CD4-positive, alpha-beta T cell (primary cell): ENCODE measurements at regions not wholly inside any gene's neighbourhood (a gene's known extent, or its start where the extent isn't known, plus 50 kb on each side); places are given as distances from the start of the nearest gene placed in this dataset.
A peak's percentile ranks its signal among the peaks of the same experiment; 100 is the strongest.

Experiments used
- ATAC-seq: fragments of 200-7000 bp; cut with Tn5 transposase; one replicate; pipeline ENCODE4 v1.10.0; 2022; ENCODE audit warnings: mild to moderate bottlenecking; ENCODE audit not compliant: poor library complexity
- CTCF ChIA-PET: fragments of 350-600 bp; sonication (Branson Sonifier 250); formaldehyde crosslinking; loops from one replicate; lab custom pipeline; 2021; ENCODE audit warnings: antibody characterized with exemption, inconsistent platforms; lab: Charles Lee
- POLR2A ChIA-PET: fragments of 350-600 bp; sonication (Branson Sonifier 250); formaldehyde crosslinking; loops from one replicate; lab custom pipeline; 2021; ENCODE audit warnings: antibody characterized with exemption, inconsistent platforms; lab: Charles Lee
- DNase-seq, 14 experiments: peaks; one replicate each; pipeline ENCODE4 v3.0.0-alpha.2; 2013 to 2020; ENCODE audit warnings: mixed read lengths in 2 of 14
- H3K27ac ChIP-seq, 2 donors: one replicate each; pipeline versions ENCODE4 v1.5.1 to v1.7.0; 2013; ENCODE audit warnings: low read length in 2 of 2, low read depth in 1 of 2, mild to moderate bottlenecking in 1 of 2
- H3K27me3 ChIP-seq, 2 experiments: 1 replicate in 1 of 2; 2 replicates in 1 of 2; pipeline versions ENCODE4 v1.6.1 to v1.7.0; 2013; ENCODE audit warnings: low read length in 2 of 2, control low read depth in 1 of 2, mild to moderate bottlenecking in 1 of 2, moderate library complexity in 1 of 2; ENCODE audit not compliant: insufficient read depth in 2 of 2, control insufficient read depth in 1 of 2
- H3K36me3 ChIP-seq: one replicate; pipeline ENCODE4 v1.6.1; 2013; ENCODE audit warnings: low read length, control low read depth; ENCODE audit not compliant: insufficient read depth
- H3K4me1 ChIP-seq: one replicate; pipeline ENCODE4 v1.6.1; 2013; ENCODE audit warnings: low read length, control low read depth; ENCODE audit not compliant: insufficient read depth
- H3K4me3 ChIP-seq: one replicate; pipeline ENCODE4 v1.5.1; 2013; ENCODE audit warnings: mild to moderate bottlenecking, low read length, moderate library complexity
- H3K9me3 ChIP-seq, 2 experiments: 1 replicate in 1 of 2; 2 replicates in 1 of 2; pipeline versions ENCODE4 v1.6.1 to v1.7.0; 2013; ENCODE audit warnings: low read length in 2 of 2, mild to moderate bottlenecking in 2 of 2, control low read depth in 1 of 2, moderate library complexity in 1 of 2; ENCODE audit not compliant: control insufficient read depth in 1 of 2, insufficient read depth in 1 of 2
- H3K27ac Mint-ChIP-seq: one replicate; pipeline ENCODE4 v1.8.0; 2020; ENCODE audit warnings: mixed read lengths
- H3K27me3 Mint-ChIP-seq: one replicate; pipeline ENCODE4 v1.8.0; 2021; ENCODE audit warnings: mixed read lengths
- H3K36me3 Mint-ChIP-seq: one replicate; pipeline ENCODE4 v1.8.0; 2021; ENCODE audit warnings: low read depth, mixed read lengths
- H3K4me1 Mint-ChIP-seq: one replicate; pipeline ENCODE4 v1.8.0; 2021; ENCODE audit warnings: low read depth, mixed read lengths
- H3K4me3 Mint-ChIP-seq: one replicate; pipeline ENCODE4 v1.8.0; 2020; ENCODE audit warnings: mild to moderate bottlenecking, mixed read lengths
- H3K9me3 Mint-ChIP-seq: one replicate; pipeline ENCODE4 v1.8.0; 2020; ENCODE audit warnings: mixed read lengths
- CTCF ChIP-seq: fragments of 200-600 bp; IDR thresholded peaks from one replicate; pipeline ENCODE4 v1.8.0; 2022; ENCODE audit warnings: antibody characterized with exemption, mild to moderate bottlenecking
- intact Hi-C, 2 experiments: fragments of 100-400 bp; cut with DNase I in 1 of 2; cut with micrococcal nuclease in 1 of 2; formaldehyde crosslinking; loops; one replicate each; pipeline versions ENCODE4 v1.15.1 to v1.9.0; 2023 to 2025; cut with DNase I, micrococcal nuclease

DNA sequence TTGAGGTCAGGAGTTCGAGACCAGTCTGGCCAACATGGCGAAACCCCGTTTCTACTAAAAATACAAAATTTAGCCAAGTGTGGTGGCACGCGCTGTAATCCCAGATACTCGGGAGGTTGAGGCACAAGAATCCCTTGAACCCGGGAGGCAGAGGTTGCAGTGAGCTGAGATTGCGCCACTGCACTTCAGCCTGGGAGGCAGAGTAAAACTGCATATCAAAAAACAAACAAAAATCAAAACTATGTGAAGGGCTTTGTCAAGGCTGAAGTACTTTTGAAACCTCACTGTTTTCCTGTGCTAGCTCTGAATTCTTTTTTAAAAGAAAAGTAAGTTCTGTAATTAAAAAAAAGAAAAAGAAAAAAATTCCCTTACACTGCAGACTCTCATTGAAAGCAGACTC lies 65.1 kb upstream of the KLF4 start:
- Histone ChIP-seq H3K27me3 (no peaks in the 10 kb centered on the region), H3K4me3 (no peak overlapping the region), H3K9me3 (no peaks in the 10 kb centered on the region), H3K4me1 (no peaks in the 10 kb centered on the region), H3K27ac (no peak overlapping the region), H3K36me3 (no peaks in the 10 kb centered on the region)
- Mint-ChIP-seq H3K27me3 (no peaks in the 10 kb centered on the region), H3K36me3 (no peaks in the 10 kb centered on the region), H3K27ac (no peak overlapping the region), H3K4me3 (no peak overlapping the region), H3K4me1 (no peaks in the 10 kb centered on the region), H3K9me3 (no peaks in the 10 kb centered on the region)
- ChIA-PET POLR2A (no interaction called here), CTCF (interaction anchor here (1.3 kb wide), 1 partner anchor 9 kb away, joined by 3 read pairs; no protein-coding TSS in a partner anchor)
- ATAC-seq: no peak
- TF ChIP-seq CTCF: no peak
- intact Hi-C loops: no loop called here
- DNase-seq: no peak

DNA sequence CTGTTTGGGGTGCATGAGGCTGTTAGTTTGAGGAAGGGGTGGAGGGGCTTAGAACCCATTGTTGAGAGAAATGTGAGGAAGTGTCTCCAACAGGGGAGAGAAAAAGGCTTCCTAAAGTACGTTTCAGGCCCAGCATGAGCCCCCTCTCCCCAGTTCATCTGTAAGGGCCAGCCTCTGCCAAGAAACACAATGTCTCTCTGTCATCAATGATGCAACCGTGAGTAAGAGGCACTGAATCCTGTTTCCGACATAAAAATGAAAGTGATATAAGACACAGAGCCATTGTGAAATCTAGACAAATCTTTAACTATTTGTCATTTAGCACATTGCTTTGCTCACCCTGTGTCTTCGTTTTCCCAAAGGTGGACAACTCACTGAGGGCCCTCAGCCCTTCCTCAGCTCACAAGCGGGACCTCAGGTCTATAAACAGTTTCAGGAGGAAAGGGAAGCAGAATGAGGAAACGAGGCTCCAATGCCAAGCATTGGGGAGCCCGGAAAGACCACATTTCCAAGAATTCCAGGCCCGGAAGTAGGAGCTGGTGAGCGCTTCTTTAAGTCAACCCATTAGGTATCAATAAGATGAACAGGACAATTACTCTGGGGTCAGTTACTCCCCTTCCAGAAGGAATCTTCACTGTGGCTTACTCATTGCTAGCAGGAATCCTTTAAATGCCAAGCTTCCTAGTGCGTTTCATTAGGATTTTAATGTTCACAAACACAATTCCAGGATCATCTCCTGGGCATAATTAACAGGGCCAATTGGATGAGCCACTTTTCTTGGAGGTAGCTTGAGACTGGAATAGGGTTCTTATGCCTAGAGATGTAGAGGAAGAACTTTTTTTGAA lies 59.0 kb upstream of the KLF4 start:
- CTCF ChIA-PET: no interaction called here
- no peak for TF ChIP-seq CTCF
- no peak overlapping the region for H3K4me3 Mint-ChIP-seq
- no peaks in the 10 kb centered on the region for H3K36me3 ChIP-seq
- H3K36me3 Mint-ChIP-seq: no peaks in the 10 kb centered on the region
- H3K9me3 ChIP-seq: no peaks in the 10 kb centered on the region
- H3K9me3 Mint-ChIP-seq: no peaks in the 10 kb centered on the region
- H3K4me3 ChIP-seq: no peak overlapping the region
- H3K4me1 Mint-ChIP-seq: no peaks in the 10 kb centered on the region
- no peaks in the 10 kb centered on the region for H3K27me3 ChIP-seq
- ATAC-seq (no peak), DNase-seq (peak in 3 of 14 experiments; percentile 19 to 62 (median 53))
- H3K27ac Mint-ChIP-seq: no peak overlapping the region
- H3K27ac ChIP-seq: no peak overlapping the region
- no peaks in the 10 kb centered on the region for H3K4me1 ChIP-seq
- peaks cover 5% of the 10 kb centered on the region for H3K27me3 Mint-ChIP-seq
- intact Hi-C loops: no loop called here
- POLR2A ChIA-PET: no interaction called here

- DNase-seq: no peak
- no peaks in the 10 kb centered on the region for H3K9me3 ChIP-seq
- H3K27ac ChIP-seq: no peak overlapping the region
- no peaks in the 10 kb centered on the region for H3K27me3 ChIP-seq
- TF ChIP-seq CTCF: no peak
- H3K36me3 ChIP-seq: no peaks in the 10 kb centered on the region
- intact Hi-C loops: no loop called here
- no peaks in the 10 kb centered on the region for H3K4me1 Mint-ChIP-seq
- no peaks in the 10 kb centered on the region for H3K36me3 Mint-ChIP-seq
- ATAC-seq: no peak
- peaks cover 5% of the 10 kb centered on the region for H3K27me3 Mint-ChIP-seq
- CTCF ChIA-PET: no interaction called here
- no peak overlapping the region for H3K27ac Mint-ChIP-seq
- H3K4me3 Mint-ChIP-seq: no peak overlapping the region
- no peak overlapping the region for H3K4me3 ChIP-seq
- H3K9me3 Mint-ChIP-seq: no peaks in the 10 kb centered on the region
- POLR2A ChIA-PET: no interaction called here
- H3K4me1 ChIP-seq: no peaks in the 10 kb centered on the region
These were observed 58.3 kb upstream of the KLF4 start for GRCh38 chr9:107547772-107548297.
